GM23338 (cell line): ENCODE measurements at regions not wholly inside any gene's neighbourhood (a gene's known extent, or its start where the extent isn't known, plus 50 kb on each side); places are given as distances from the start of the nearest gene placed in this dataset.

Experiments used
- ATAC-seq: fragments of 200-7000 bp; cut with Tn5 transposase; 3 replicates; pipeline ENCODE4 v1.9.1; 2020
- DNase-seq: peaks from one replicate; pipeline ENCODE4 v3.0.0-alpha.2; 2015; ENCODE audit warnings: low spot score
- H2AFZ ChIP-seq: fragments of 200-600 bp; sonication (generic); 2 replicates; pipeline ENCODE4 v1.8.0; 2016; ENCODE audit warnings: antibody characterized with exemption, mild to moderate bottlenecking, moderate library complexity
- H3F3A ChIP-seq: fragments of 200-600 bp; sonication (generic); replicated peaks from 2 replicates; pipeline ENCODE4 v1.8.0; 2017; ENCODE audit warnings: antibody characterized with exemption, mixed run types, low read depth
- H3K27ac ChIP-seq: fragments of 200-600 bp; sonication (generic); 2 replicates; pipeline ENCODE4 v1.6.1; 2016; ENCODE audit warnings: low read depth
- H3K27me3 ChIP-seq: fragments of 200-600 bp; sonication (generic); 2 replicates; pipeline ENCODE4 v1.8.0; 2016; ENCODE audit warnings: mild to moderate bottlenecking, mixed run types, moderate library complexity; ENCODE audit not compliant: insufficient read depth
- H3K36me3 ChIP-seq: fragments of 200-600 bp; sonication (generic); 2 replicates; pipeline ENCODE4 v1.8.0; 2016; ENCODE audit warnings: mild to moderate bottlenecking; ENCODE audit not compliant: insufficient read depth
- H3K4me1 ChIP-seq: fragments of 200-600 bp; sonication (generic); 2 replicates; pipeline ENCODE4 v1.8.0; 2016; ENCODE audit warnings: mild to moderate bottlenecking, moderate library complexity; ENCODE audit not compliant: insufficient read depth
- H3K4me2 ChIP-seq: fragments of 200-600 bp; sonication (generic); 2 replicates; pipeline ENCODE4 v1.7.1; 2017; ENCODE audit warnings: mixed run types
- H3K4me3 ChIP-seq: fragments of 200-600 bp; sonication (generic); 2 replicates; pipeline ENCODE4 v1.6.1; 2016; ENCODE audit warnings: mixed run types
- H3K79me2 ChIP-seq: fragments of 200-600 bp; sonication (generic); replicated peaks from 2 replicates; pipeline ENCODE4 v1.8.0; 2017; ENCODE audit warnings: mild to moderate bottlenecking; ENCODE audit not compliant: insufficient read depth
- H3K9me2 ChIP-seq: fragments of 200-600 bp; sonication (generic); 2 replicates; pipeline ENCODE4 v1.8.0; 2017; ENCODE audit not compliant: insufficient read depth
- H4K20me1 ChIP-seq: fragments of 200-600 bp; sonication (generic); replicated peaks from 2 replicates; pipeline ENCODE4 v1.8.0; 2017; ENCODE audit warnings: mild to moderate bottlenecking; ENCODE audit not compliant: insufficient read depth
- H3K27ac Mint-ChIP-seq: 2 replicates; pipeline ENCODE4 v1.8.0; 2020; ENCODE audit warnings: inconsistent platforms, mild to moderate bottlenecking, moderate library complexity, mixed read lengths
- H3K27me3 Mint-ChIP-seq: 3 replicates; pipeline ENCODE4 v1.8.0; 2022; ENCODE audit warnings: low read depth, mild to moderate bottlenecking, moderate library complexity, mixed read lengths, inconsistent platforms; ENCODE audit not compliant: insufficient read depth, poor library complexity
- H3K36me3 Mint-ChIP-seq: 3 replicates; pipeline ENCODE4 v1.8.0; 2021; ENCODE audit warnings: low read depth, mild to moderate bottlenecking, inconsistent platforms, moderate library complexity, mixed read lengths
- H3K4me1 Mint-ChIP-seq: 3 replicates; pipeline ENCODE4 v1.8.0; 2020; ENCODE audit warnings: mild to moderate bottlenecking, inconsistent platforms, mixed read lengths
- H3K4me3 Mint-ChIP-seq: 3 replicates; pipeline ENCODE4 v1.8.0; 2021; ENCODE audit warnings: moderate library complexity, mild to moderate bottlenecking, inconsistent platforms, mixed read lengths
- H3K9me3 Mint-ChIP-seq: 3 replicates; pipeline ENCODE4 v1.8.0; 2020; ENCODE audit warnings: moderate library complexity, mild to moderate bottlenecking, inconsistent platforms, mixed read lengths
- CREB1 ChIP-seq: fragments of 250-450 bp; sonication (Bioruptor Pico); IDR thresholded peaks from 2 replicates; pipeline ENCODE4 v1.5.0; 2020; ENCODE audit warnings: low read depth, mild to moderate bottlenecking, moderate library complexity
- CTCF ChIP-seq, 2 experiments: fragments of 200-600 bp in 1 of 2; sonication (generic) in 1 of 2; conservative IDR thresholded peaks; 2 replicates each; pipeline versions ENCODE4 v1.5.1 to v1.6.1; 2016 to 2017; ENCODE audit warnings: antibody characterized with exemption in 2 of 2, low read depth in 2 of 2, mild to moderate bottlenecking in 2 of 2, moderate library complexity in 1 of 2
- ETS1 ChIP-seq: IDR thresholded peaks from 2 replicates; pipeline ENCODE4 v1.6.1; 2016; ENCODE audit warnings: antibody characterized with exemption
- JUNB ChIP-seq: IDR thresholded peaks from one replicate; pipeline ENCODE4 v1.6.1; 2016; ENCODE audit warnings: antibody characterized with exemption; ENCODE audit not compliant: unreplicated experiment
- NANOG ChIP-seq: IDR thresholded peaks from 2 replicates; pipeline ENCODE4 v1.6.1; 2016; ENCODE audit warnings: antibody characterized with exemption, borderline replicate concordance
- POLR2AphosphoS5 ChIP-seq: IDR thresholded peaks from 2 replicates; pipeline ENCODE4 v1.6.1; 2016; ENCODE audit warnings: antibody characterized with exemption, low read depth
- REST ChIP-seq: IDR thresholded peaks from one replicate; pipeline ENCODE4 v1.6.1; 2018; ENCODE audit warnings: antibody characterized with exemption; ENCODE audit not compliant: unreplicated experiment
- STAT1 ChIP-seq: IDR thresholded peaks from one replicate; pipeline ENCODE4 v1.6.1; 2016; ENCODE audit warnings: antibody characterized with exemption; ENCODE audit not compliant: unreplicated experiment
- ZNF331 ChIP-seq: fragments of 250-450 bp; sonication (Bioruptor Pico); IDR thresholded peaks from 2 replicates; pipeline ENCODE4 v1.5.0; 2020; ENCODE audit warnings: low read depth, mild to moderate bottlenecking, moderate library complexity
- ZNF462 ChIP-seq: fragments of 250-450 bp; sonication (Bioruptor Pico); IDR thresholded peaks from 2 replicates; pipeline ENCODE4 v1.5.0; 2020; ENCODE audit warnings: mild to moderate bottlenecking, moderate library complexity

- TF ChIP-seq ZNF462 (CRISPR knock-in tag): no peak
- TF ChIP-seq CTCF (conservative IDR thresholded peaks at IDR 0.05; ENCODE audit: low read depth in 2 of 2): no peak
Measured at GRCh38 chr1:194931166-194931565, 1677.1 kb downstream of the KCNT2 start (continued).

- no peaks in the 10 kb centered on the region; the same call in 2 of the 3 replicates for H3K9me3 Mint-ChIP-seq
- H3K4me1 Mint-ChIP-seq: no peaks in the 10 kb centered on the region
- Histone ChIP-seq H3K4me1 (no peaks in the 10 kb centered on the region), H3K79me2 (no peaks in the 10 kb centered on the region), H4K20me1 (no peaks in the 10 kb centered on the region), H3K27me3 (no peaks in the 10 kb centered on the region), H2AFZ (no peak overlapping the region), H3K36me3 (no peaks in the 10 kb centered on the region), H3K4me2 (no peak overlapping the region), H3K27ac (no peak overlapping the region), H3K4me3 (no peak overlapping the region), H3F3A (no peaks in the 10 kb centered on the region), H3K9me2 (peaks cover 4% of the 10 kb centered on the region)
- no peaks in the 10 kb centered on the region for H3K27me3 Mint-ChIP-seq
- ATAC-seq (no peak), DNase-seq (no peak)
- H3K4me3 Mint-ChIP-seq: no peak overlapping the region
- H3K36me3 Mint-ChIP-seq: no peaks in the 10 kb centered on the region
- no peak overlapping the region for H3K27ac Mint-ChIP-seq
- TF ChIP-seq ZNF331 (CRISPR knock-in tag): no peak
- no peak for TF ChIP-seq STAT1
- TF ChIP-seq CTCF (conservative IDR thresholded peaks at IDR 0.05; ENCODE audit: low read depth in 2 of 2): no peak
- no peak for TF ChIP-seq POLR2AphosphoS5
- TF ChIP-seq REST: no peak
- TF ChIP-seq ETS1: no peak
- TF ChIP-seq JUNB: no peak
- TF ChIP-seq CREB1 (CRISPR knock-in tag): no peak
- no peak for TF ChIP-seq NANOG
Measured at GRCh38 chr1:194930132-194930531, 1678.1 kb downstream of the KCNT2 start.
